Fibroblast of lung (primary cell): ENCODE measurements at regions not wholly inside any gene's neighbourhood (a gene's known extent, or its start where the extent isn't known, plus 50 kb on each side); places are given as distances from the start of the nearest gene placed in this dataset.

ENCODE experiments used
- DNase-seq, 2 donors: peaks; one replicate each; pipeline versions ENCODE4 v3.0.0 to v3.0.0-alpha.2; 2010; ENCODE audit warnings: low read depth in 2 of 2
- H2AFZ ChIP-seq: 2 replicates; pipeline ENCODE4 v1.5.1; 2012; ENCODE audit warnings: low read length, control low read depth, inconsistent platforms
- H3K27ac ChIP-seq: 2 replicates; pipeline ENCODE4 v1.5.1; 2011; ENCODE audit warnings: low read length, control low read depth; ENCODE audit not compliant: insufficient read depth
- H3K27me3 ChIP-seq: 2 replicates; pipeline ENCODE4 v1.5.1; 2011; ENCODE audit warnings: mild to moderate bottlenecking, low read length; ENCODE audit not compliant: control insufficient read depth, insufficient read depth
- H3K36me3 ChIP-seq: 2 replicates; pipeline ENCODE4 v1.5.1; 2011; ENCODE audit warnings: low read length; ENCODE audit not compliant: control insufficient read depth, insufficient read depth
- H3K4me1 ChIP-seq: 2 replicates; pipeline ENCODE4 v1.5.1; 2011; ENCODE audit warnings: low read length; ENCODE audit not compliant: control insufficient read depth, insufficient read depth; ENCODE audit errors: extremely low read depth
- H3K4me2 ChIP-seq: 2 replicates; pipeline ENCODE4 v1.5.1; 2011; ENCODE audit warnings: low read length, control low read depth; ENCODE audit not compliant: insufficient read depth; ENCODE audit errors: extremely low read depth
- H3K4me3 ChIP-seq, 4 experiments: fragments of 200-600 bp in 1 of 4; sonication (generic) in 1 of 4; replicated peaks in 1 of 4; 2 replicates each; pipeline ENCODE4 v1.5.1; 2011 to 2016; ENCODE audit warnings: low read length in 4 of 4, low read depth in 3 of 4, mild to moderate bottlenecking in 3 of 4, control low read depth in 2 of 4, inconsistent platforms in 1 of 4, mixed read lengths in 1 of 4; ENCODE audit not compliant: insufficient read depth in 1 of 4; ENCODE audit errors: control extremely low read depth in 1 of 4
- H3K79me2 ChIP-seq: 2 replicates; pipeline ENCODE4 v1.5.1; 2012; ENCODE audit warnings: mild to moderate bottlenecking, low read length, inconsistent platforms; ENCODE audit not compliant: control insufficient read depth, insufficient read depth
- H3K9ac ChIP-seq: 2 replicates; pipeline ENCODE4 v1.5.1; 2011; ENCODE audit warnings: mild to moderate bottlenecking, low read length, control low read depth; ENCODE audit not compliant: insufficient read depth
- H3K9me3 ChIP-seq: 2 replicates; pipeline ENCODE4 v1.5.1; 2012; ENCODE audit warnings: low read depth, low read length; ENCODE audit not compliant: control insufficient read depth, insufficient read depth
- H4K20me1 ChIP-seq: 2 replicates; pipeline ENCODE4 v1.5.1; 2011; ENCODE audit warnings: low read length; ENCODE audit not compliant: control insufficient read depth, insufficient read depth; ENCODE audit errors: extremely low read depth
- CTCF ChIP-seq, 2 donors: IDR thresholded peaks in 1 of 2; conservative IDR thresholded peaks in 1 of 2; 1 replicate in 1 of 2; 2 replicates in 1 of 2; pipeline ENCODE4 v1.5.1; 2011 to 2012; ENCODE audit warnings: low read length in 2 of 2, control low read depth in 1 of 2, inconsistent platforms in 1 of 2, low read depth in 1 of 2, mild to moderate bottlenecking in 1 of 2
- EZH2 ChIP-seq: IDR thresholded peaks from 2 replicates; pipeline ENCODE4 v1.5.1; 2012; ENCODE audit warnings: low read length, control low read depth, mild to moderate bottlenecking; ENCODE audit errors: missing control alignments

GRCh38 chr13:80904386-80904785, 563.5 kb upstream of the SPRY2 start:
- Histone ChIP-seq H3K79me2 (no peaks in the 10 kb centered on the region), H3K36me3 (no peaks in the 10 kb centered on the region)

GRCh38 chr13:80903911-80904310, 563.0 kb upstream of the SPRY2 start:
- no peaks in the 10 kb centered on the region for H4K20me1 ChIP-seq
- H3K79me2 ChIP-seq: no peaks in the 10 kb centered on the region
- DNase-seq: peak in 1 of 2 donors; percentile 47
- H3K4me3 ChIP-seq: no peak overlapping the region
- H3K4me1 ChIP-seq: no peaks in the 10 kb centered on the region
- H3K27ac ChIP-seq: no peak overlapping the region
- no peaks in the 10 kb centered on the region for H3K27me3 ChIP-seq
- no peak overlapping the region for H3K4me2 ChIP-seq
- no peak overlapping the region for H3K9ac ChIP-seq
- TF ChIP-seq EZH2 (no peak), CTCF (conservative IDR thresholded peaks at IDR 0.05 in 1 of 2, IDR thresholded peaks at IDR 0.05 in 1 of 2; ENCODE audit: low read depth in 1 of 2, low read length in 2 of 2) (no peak)
- no peak overlapping the region for H2AFZ ChIP-seq
- H3K36me3 ChIP-seq: no peaks in the 10 kb centered on the region
- no peaks in the 10 kb centered on the region for H3K9me3 ChIP-seq

More at GRCh38 chr13:80904386-80904785, 563.5 kb upstream of the SPRY2 start:
- TF ChIP-seq EZH2 (no peak), CTCF (conservative IDR thresholded peaks at IDR 0.05 in 1 of 2, IDR thresholded peaks at IDR 0.05 in 1 of 2; ENCODE audit: low read depth in 1 of 2, low read length in 2 of 2) (no peak)
- no peaks in the 10 kb centered on the region for H3K4me1 ChIP-seq
- no peak for DNase-seq
- no peak overlapping the region for H3K4me2 ChIP-seq
- H3K4me3 ChIP-seq: no peak overlapping the region
- no peak overlapping the region for H2AFZ ChIP-seq
- no peak overlapping the region for H3K9ac ChIP-seq
- no peak overlapping the region for H3K27ac ChIP-seq
- no peaks in the 10 kb centered on the region for H3K9me3 ChIP-seq
- H4K20me1 ChIP-seq: no peaks in the 10 kb centered on the region
- no peaks in the 10 kb centered on the region for H3K27me3 ChIP-seq

GRCh38 chr13:80901530-80901929, 560.6 kb upstream of the SPRY2 start:
- H3K4me3 ChIP-seq: no peak overlapping the region
- H4K20me1 ChIP-seq: no peaks in the 10 kb centered on the region
- no peak overlapping the region for H3K9ac ChIP-seq
- H3K4me1 ChIP-seq: no peaks in the 10 kb centered on the region
- no peak overlapping the region for H3K27ac ChIP-seq
- DNase-seq: no peak
- H3K27me3 ChIP-seq: no peaks in the 10 kb centered on the region
- H3K9me3 ChIP-seq: no peaks in the 10 kb centered on the region
- no peak overlapping the region for H3K4me2 ChIP-seq
- TF ChIP-seq EZH2: no peak
- no peak overlapping the region for H2AFZ ChIP-seq
- no peaks in the 10 kb centered on the region for H3K79me2 ChIP-seq
- no peaks in the 10 kb centered on the region for H3K36me3 ChIP-seq

- no peak overlapping the region for H2AFZ ChIP-seq
- H3K9me3 ChIP-seq: no peaks in the 10 kb centered on the region
- H3K9ac ChIP-seq: no peak overlapping the region
- H4K20me1 ChIP-seq: no peaks in the 10 kb centered on the region
- H3K4me2 ChIP-seq: no peak overlapping the region
- no peaks in the 10 kb centered on the region for H3K4me1 ChIP-seq
- no peaks in the 10 kb centered on the region for H3K79me2 ChIP-seq
- TF ChIP-seq EZH2: no peak
- no peak for TF ChIP-seq CTCF (conservative IDR thresholded peaks at IDR 0.05 in 1 of 2, IDR thresholded peaks at IDR 0.05 in 1 of 2; ENCODE audit: low read depth in 1 of 2, low read length in 2 of 2)
- no peak for DNase-seq
- no peak overlapping the region for H3K4me3 ChIP-seq
- no peaks in the 10 kb centered on the region for H3K36me3 ChIP-seq
- H3K27me3 ChIP-seq: no peaks in the 10 kb centered on the region
- no peak overlapping the region for H3K27ac ChIP-seq
Observed at GRCh38 chr13:80901111-80901510, 560.2 kb upstream of the SPRY2 start.
